Activated CD4-positive, CD25-positive, alpha-beta regulatory T cell treated with anti-CD3 and anti-CD28 coated beads, Interleukin-2, amount 50 U/mL, for 24 hours (primary cell): ENCODE measurements at regions not wholly inside any gene's neighbourhood (a gene's known extent, or its start where the extent isn't known, plus 50 kb on each side); places are given as distances from the start of the nearest gene placed in this dataset.
"Not testable (repeated sequence)": the region's sequence is repeated elsewhere in the genome, so short reads cannot be mapped to it uniquely, and the experiment has no call there.

ENCODE experiments used
- ATAC-seq, 2 donors: fragments of 150-1000 bp; cut with Tn5 transposase; one replicate each; pipeline ENCODE4 v1.10.0; 2021; ENCODE audit warnings: mild to moderate bottlenecking in 1 of 2, moderate library complexity in 1 of 2

GRCh38 chr15:62413153-62413552 lies 248.1 kb upstream of the C2CD4B start:
- no peak for ATAC-seq

- ATAC-seq, result no peak
These were observed 248.7 kb upstream of the C2CD4B start for GRCh38 chr15:62413786-62414185.

GRCh38 chr15:62415498-62415897 lies 250.4 kb upstream of the C2CD4B start:
- no peak for ATAC-seq

GRCh38 chr15:62416526-62416925 lies 251.4 kb upstream of the C2CD4B start:
- no peak for ATAC-seq

- no peak for ATAC-seq
These were observed 252.4 kb upstream of the C2CD4B start for GRCh38 chr15:62417439-62417838.

- not testable (repeated sequence) for ATAC-seq
These were observed 253.4 kb upstream of the C2CD4B start for GRCh38 chr15:62418496-62418895.

GRCh38 chr15:62419192-62419591 lies 254.1 kb upstream of the C2CD4B start:
- no peak for ATAC-seq

- ATAC-seq, result not testable (repeated sequence)
These were observed 255.3 kb upstream of the C2CD4B start for GRCh38 chr15:62420371-62420770.

- ATAC-seq, result no peak
These were observed 256.2 kb upstream of the C2CD4B start for GRCh38 chr15:62421289-62421688.

GRCh38 chr15:62426387-62426956 lies 261.4 kb upstream of the C2CD4B start:
- ATAC-seq, result no peak

GRCh38 chr15:62428259-62428658 lies 263.2 kb upstream of the C2CD4B start:
- ATAC-seq, result no peak

- no peak for ATAC-seq
These were observed 263.9 kb upstream of the C2CD4B start for GRCh38 chr15:62428851-62429598.

GRCh38 chr15:62430056-62430455 lies 265.0 kb upstream of the C2CD4B start:
- no peak for ATAC-seq

GRCh38 chr15:62430552-62430951 lies 265.5 kb upstream of the C2CD4B start:
- no peak for ATAC-seq

- no peak for ATAC-seq
These were observed 266.1 kb upstream of the C2CD4B start for GRCh38 chr15:62431008-62431797.

GRCh38 chr15:62431817-62432216 lies 266.7 kb upstream of the C2CD4B start:
- ATAC-seq, result no peak

- no peak for ATAC-seq
These were observed 267.8 kb upstream of the C2CD4B start for GRCh38 chr15:62432702-62433398.

- ATAC-seq, result no peak
These were observed 271.1 kb upstream of the C2CD4B start for GRCh38 chr15:62436235-62436634.

- no peak for ATAC-seq
These were observed 272.7 kb upstream of the C2CD4B start for GRCh38 chr15:62437753-62438152.

- ATAC-seq, result no peak
These were observed 274.5 kb upstream of the C2CD4B start for GRCh38 chr15:62439543-62440016.

GRCh38 chr15:62440362-62441105 lies 275.4 kb upstream of the C2CD4B start:
- ATAC-seq, result no peak
